ENCODE measurements at regions not wholly inside any gene's neighbourhood (a gene's known extent, or its start where the extent isn't known, plus 50 kb on each side); places are given as distances from the start of the nearest gene placed in this dataset.

- 88% methylated on average over 17 of the region's 17 CpGs for WGBS
- TF ChIP-seq MAX (IDR thresholded peaks at IDR 0.05) (no peak), RXRA (IDR thresholded peaks at IDR 0.05) (no peak), RAD21 (IDR thresholded peaks at IDR 0.05) (no peak), JUND (IDR thresholded peaks at IDR 0.05) (no peak), ATF3 (IDR thresholded peaks at IDR 0.05) (no peak), YY1 (IDR thresholded peaks at IDR 0.05) (no peak), FOXA2 (IDR thresholded peaks at IDR 0.05) (no peak), EGR1 (IDR thresholded peaks at IDR 0.05; ENCODE audit: low read depth in 2 of 2) (no peak), GABPA (IDR thresholded peaks at IDR 0.05 in 1 of 2, conservative IDR thresholded peaks at IDR 0.05 in 1 of 2) (no peak), TAF1 (conservative IDR thresholded peaks at IDR 0.05) (no peak)
- TF ChIP-seq, protein P1, sequence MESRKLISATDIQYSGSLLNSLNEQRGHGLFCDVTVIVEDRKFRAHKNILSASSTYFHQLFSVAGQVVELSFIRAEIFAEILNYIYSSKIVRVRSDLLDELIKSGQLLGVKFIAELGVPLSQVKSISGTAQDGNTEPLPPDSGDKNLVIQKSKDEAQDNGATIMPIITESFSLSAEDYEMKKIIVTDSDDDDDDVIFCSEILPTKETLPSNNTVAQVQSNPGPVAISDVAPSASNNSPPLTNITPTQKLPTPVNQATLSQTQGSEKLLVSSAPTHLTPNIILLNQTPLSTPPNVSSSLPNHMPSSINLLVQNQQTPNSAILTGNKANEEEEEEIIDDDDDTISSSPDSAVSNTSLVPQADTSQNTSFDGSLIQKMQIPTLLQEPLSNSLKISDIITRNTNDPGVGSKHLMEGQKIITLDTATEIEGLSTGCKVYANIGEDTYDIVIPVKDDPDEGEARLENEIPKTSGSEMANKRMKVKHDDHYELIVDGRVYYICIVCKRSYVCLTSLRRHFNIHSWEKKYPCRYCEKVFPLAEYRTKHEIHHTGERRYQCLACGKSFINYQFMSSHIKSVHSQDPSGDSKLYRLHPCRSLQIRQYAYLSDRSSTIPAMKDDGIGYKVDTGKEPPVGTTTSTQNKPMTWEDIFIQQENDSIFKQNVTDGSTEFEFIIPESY (IDR thresholded peaks at IDR 0.05) = no peak
- TF ChIP-seq, protein P2, sequence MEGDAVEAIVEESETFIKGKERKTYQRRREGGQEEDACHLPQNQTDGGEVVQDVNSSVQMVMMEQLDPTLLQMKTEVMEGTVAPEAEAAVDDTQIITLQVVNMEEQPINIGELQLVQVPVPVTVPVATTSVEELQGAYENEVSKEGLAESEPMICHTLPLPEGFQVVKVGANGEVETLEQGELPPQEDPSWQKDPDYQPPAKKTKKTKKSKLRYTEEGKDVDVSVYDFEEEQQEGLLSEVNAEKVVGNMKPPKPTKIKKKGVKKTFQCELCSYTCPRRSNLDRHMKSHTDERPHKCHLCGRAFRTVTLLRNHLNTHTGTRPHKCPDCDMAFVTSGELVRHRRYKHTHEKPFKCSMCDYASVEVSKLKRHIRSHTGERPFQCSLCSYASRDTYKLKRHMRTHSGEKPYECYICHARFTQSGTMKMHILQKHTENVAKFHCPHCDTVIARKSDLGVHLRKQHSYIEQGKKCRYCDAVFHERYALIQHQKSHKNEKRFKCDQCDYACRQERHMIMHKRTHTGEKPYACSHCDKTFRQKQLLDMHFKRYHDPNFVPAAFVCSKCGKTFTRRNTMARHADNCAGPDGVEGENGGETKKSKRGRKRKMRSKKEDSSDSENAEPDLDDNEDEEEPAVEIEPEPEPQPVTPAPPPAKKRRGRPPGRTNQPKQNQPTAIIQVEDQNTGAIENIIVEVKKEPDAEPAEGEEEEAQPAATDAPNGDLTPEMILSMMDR (IDR thresholded peaks at IDR 0.05; ENCODE audit: low read depth, low read length, missing input control) = no peak
- Histone ChIP-seq H3K27me3 (ENCODE audit: control insufficient read depth in 4 of 4, insufficient read depth in 4 of 4, low read length in 3 of 4) (peaks cover 0 to 3% (median under 1%) of the 10 kb centered on the region in 4 donors), H3K27ac (ENCODE audit: low read depth in 1 of 2, low read length in 2 of 2) (no peak overlapping the region), H3K4me1 (ENCODE audit: control insufficient read depth in 4 of 4, insufficient read depth in 4 of 4, low read length in 3 of 4) (peaks cover 0 to 6% (median 2%) of the 10 kb centered on the region in 4 donors), H3K9me3 (ENCODE audit: control insufficient read depth in 4 of 4, low read length in 3 of 4) (peaks cover 0 to 5% (median 4%) of the 10 kb centered on the region in 4 donors), H3K36me3 (ENCODE audit: control insufficient read depth in 4 of 4, insufficient read depth in 3 of 4, low read depth in 1 of 4, low read length in 3 of 4) (no peaks in the 10 kb centered on the region), H3K9ac (ENCODE audit: low read depth in 1 of 2, low read length in 2 of 2) (no peak overlapping the region), H3K4me3 (ENCODE audit: low read depth in 1 of 3, low read length in 3 of 3) (no peak overlapping the region)
- no peak for DNase-seq (ENCODE audit: low spot score)
Observed at GRCh38 chr1:5595531-5596170, 396.6 kb downstream of the NPHP4 start.

DNA sequence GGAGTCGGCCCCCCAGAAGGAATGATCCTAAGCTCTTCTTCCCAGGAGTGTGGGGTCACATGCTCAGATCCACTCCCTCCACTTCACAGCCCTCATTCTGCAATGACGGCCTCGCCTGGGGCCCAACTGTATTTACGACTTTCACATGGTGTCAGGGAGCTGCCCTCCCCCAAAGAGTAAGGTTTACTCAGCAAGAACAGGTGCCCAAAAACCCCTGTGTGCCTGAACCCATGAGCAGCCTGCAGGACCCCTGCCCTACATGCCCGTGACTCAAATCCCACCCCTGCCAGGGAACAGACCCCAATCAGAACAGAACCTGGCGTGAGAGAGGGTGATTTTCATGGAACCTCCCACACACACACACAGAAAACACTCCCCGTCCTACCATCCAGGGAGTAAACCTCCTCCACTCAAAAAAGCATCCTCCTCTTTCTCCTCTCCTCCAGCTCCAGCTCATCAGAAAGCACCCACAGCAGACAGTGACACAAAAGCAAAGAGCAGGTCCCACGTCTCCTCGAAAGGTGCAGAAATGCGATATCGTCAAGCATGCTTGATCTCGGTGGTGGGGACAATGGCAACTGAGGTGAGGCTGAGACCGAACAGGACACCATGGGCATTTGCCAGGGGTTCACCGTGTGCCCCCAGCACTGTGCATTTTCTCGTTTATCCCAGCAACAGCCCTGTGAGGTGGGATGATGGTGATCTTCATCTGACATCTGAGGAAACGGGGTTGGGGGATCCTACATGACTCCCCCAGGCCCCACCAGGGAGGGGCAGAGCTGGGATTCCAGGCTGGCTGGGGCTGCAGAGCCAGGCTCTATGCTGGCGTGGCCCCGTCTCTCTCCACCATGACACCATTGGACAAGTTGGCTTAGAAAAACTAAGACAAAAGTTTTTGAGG is 397.9 kb downstream of the NPHP4 start:
- no peak overlapping the region for H3K4me3 ChIP-seq (ENCODE audit: low read depth in 1 of 3, low read length in 3 of 3)
- no peak overlapping the region for H3K9ac ChIP-seq (ENCODE audit: low read depth in 1 of 2, low read length in 2 of 2)
- H3K27ac ChIP-seq (ENCODE audit: low read depth in 1 of 2, low read length in 2 of 2) = no peak overlapping the region
- peaks cover 0 to 6% (median 2%) of the 10 kb centered on the region in 4 donors for H3K4me1 ChIP-seq (ENCODE audit: control insufficient read depth in 4 of 4, insufficient read depth in 4 of 4, low read length in 3 of 4)
- no peak for TF ChIP-seq NR2F2 (IDR thresholded peaks at IDR 0.05)
- TF ChIP-seq SP1 (IDR thresholded peaks at IDR 0.05) = no peak
- TF ChIP-seq HNF4A (conservative IDR thresholded peaks at IDR 0.05) = no peak
- no peak for TF ChIP-seq EGR1 (IDR thresholded peaks at IDR 0.05; ENCODE audit: low read depth in 2 of 2)
- no peak for TF ChIP-seq RXRA (IDR thresholded peaks at IDR 0.05)
- no peak for TF ChIP-seq YY1 (IDR thresholded peaks at IDR 0.05)
- TF ChIP-seq RAD21 (IDR thresholded peaks at IDR 0.05) = no peak
- TF ChIP-seq TAF1 (conservative IDR thresholded peaks at IDR 0.05) = no peak
- no peak for TF ChIP-seq MAX (IDR thresholded peaks at IDR 0.05)
- TF ChIP-seq FOXA1 (IDR thresholded peaks at IDR 0.05) = no peak
- TF ChIP-seq ATF3 (IDR thresholded peaks at IDR 0.05) = no peak
- TF ChIP-seq FOXA2 (IDR thresholded peaks at IDR 0.05) = no peak
- no peak for TF ChIP-seq HNF4G (IDR thresholded peaks at IDR 0.05)
- 75% methylated on average over 18 of the region's 18 CpGs for WGBS
- peak; percentile 22 for DNase-seq (ENCODE audit: low spot score)
- no peaks in the 10 kb centered on the region for H3K36me3 ChIP-seq (ENCODE audit: control insufficient read depth in 4 of 4, insufficient read depth in 3 of 4, low read depth in 1 of 4, low read length in 3 of 4)
- peaks cover 0 to 3% (median under 1%) of the 10 kb centered on the region in 4 donors for H3K27me3 ChIP-seq (ENCODE audit: control insufficient read depth in 4 of 4, insufficient read depth in 4 of 4, low read length in 3 of 4)
- peaks cover 0 to 5% (median 4%) of the 10 kb centered on the region in 4 donors for H3K9me3 ChIP-seq (ENCODE audit: control insufficient read depth in 4 of 4, low read length in 3 of 4)
